ENCODE measurements at regions not wholly inside any gene's neighbourhood (a gene's known extent, or its start where the extent isn't known, plus 50 kb on each side); places are given as distances from the start of the nearest gene placed in this dataset.
"Not testable (repeated sequence)": the region's sequence is repeated elsewhere in the genome, so short reads cannot be mapped to it uniquely, and the experiment has no call there.

DNA sequence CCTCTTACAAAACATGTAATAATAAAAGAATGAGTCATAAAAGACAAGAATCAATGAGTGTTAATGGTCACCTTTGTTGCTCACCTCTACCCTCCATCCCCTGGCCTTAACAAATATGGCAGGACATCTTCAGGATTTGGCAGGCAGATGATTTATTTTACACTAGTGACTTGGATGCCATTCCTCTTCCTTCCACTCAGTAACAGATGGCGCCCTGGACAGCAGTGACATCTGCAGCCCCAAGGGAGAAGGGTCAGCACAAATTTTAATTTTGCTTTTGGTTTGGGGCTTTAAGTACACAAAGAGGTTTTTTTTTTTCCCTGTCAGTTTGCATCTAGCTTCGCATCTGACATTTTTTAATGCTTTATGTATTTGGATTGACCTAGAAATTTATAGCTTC is 188.9 kb downstream of the ZNF92 start:
- not testable (repeated sequence) for H3K9me3 ChIP-seq; H3K4me3 ChIP-seq; H3K27ac ChIP-seq; H3K27me3 ChIP-seq (replicated peaks; ENCODE audit: insufficient read depth); H3K4me1 ChIP-seq (ENCODE audit: control insufficient read depth in 1 of 2, low read depth in 2 of 2); DNase-seq (ENCODE audit: low spot score); H3K36me3 ChIP-seq; ATAC-seq (ENCODE audit: insufficient number of reproducible peaks, low FRiP score, low read depth)

DNA sequence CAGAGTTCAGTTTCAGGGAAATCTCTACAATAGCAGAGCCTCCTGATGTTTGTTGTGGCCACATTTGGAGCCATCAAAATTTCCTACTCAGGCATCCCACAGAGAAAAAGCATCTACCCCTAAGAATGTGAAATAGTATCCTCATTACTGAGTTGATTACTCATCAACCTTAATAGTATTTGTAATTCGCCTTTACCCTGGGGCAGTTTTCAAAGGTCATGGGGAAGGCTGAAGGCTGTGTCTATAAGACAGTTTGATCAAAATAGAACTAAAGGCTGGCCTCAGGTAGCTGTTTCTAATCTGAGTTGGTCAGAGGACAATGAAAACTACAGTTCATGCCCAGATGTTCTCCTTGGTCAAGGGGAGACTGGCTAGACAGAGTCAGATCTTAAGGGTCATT is 189.7 kb downstream of the ZNF92 start:
- ATAC-seq (ENCODE audit: insufficient number of reproducible peaks, low FRiP score, low read depth); DNase-seq (ENCODE audit: low spot score); H3K9me3 ChIP-seq: not testable (repeated sequence)

DNA sequence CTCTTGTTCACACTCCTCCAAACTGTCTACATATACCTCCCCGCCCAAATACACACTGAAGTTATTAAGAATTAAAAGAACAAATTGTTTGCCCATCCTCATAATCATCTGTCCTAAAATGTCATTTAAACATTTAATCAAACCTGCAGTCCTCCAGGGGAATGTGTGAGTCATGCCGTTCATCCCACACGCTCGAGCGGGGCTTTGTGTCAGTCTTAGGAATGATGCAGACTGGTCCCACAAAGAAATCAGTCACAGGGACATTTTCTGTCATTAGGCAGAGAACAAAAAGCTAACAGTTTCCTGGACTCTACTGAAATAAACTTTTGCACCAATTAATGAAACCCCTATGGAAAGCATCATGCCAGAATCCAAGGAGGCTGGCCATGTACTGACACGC is 194.6 kb downstream of the ZNF92 start:
- H3K36me3 ChIP-seq; ATAC-seq (ENCODE audit: insufficient number of reproducible peaks, low FRiP score, low read depth); H3K4me3 ChIP-seq: not testable (repeated sequence)

More for the DNA sequence above, 189.7 kb downstream of the ZNF92 start:
- H3K4me1 ChIP-seq (ENCODE audit: control insufficient read depth in 1 of 2, low read depth in 2 of 2); H3K27me3 ChIP-seq (replicated peaks; ENCODE audit: insufficient read depth); H3K27ac ChIP-seq; H3K4me3 ChIP-seq; H3K36me3 ChIP-seq: not testable (repeated sequence)

DNA sequence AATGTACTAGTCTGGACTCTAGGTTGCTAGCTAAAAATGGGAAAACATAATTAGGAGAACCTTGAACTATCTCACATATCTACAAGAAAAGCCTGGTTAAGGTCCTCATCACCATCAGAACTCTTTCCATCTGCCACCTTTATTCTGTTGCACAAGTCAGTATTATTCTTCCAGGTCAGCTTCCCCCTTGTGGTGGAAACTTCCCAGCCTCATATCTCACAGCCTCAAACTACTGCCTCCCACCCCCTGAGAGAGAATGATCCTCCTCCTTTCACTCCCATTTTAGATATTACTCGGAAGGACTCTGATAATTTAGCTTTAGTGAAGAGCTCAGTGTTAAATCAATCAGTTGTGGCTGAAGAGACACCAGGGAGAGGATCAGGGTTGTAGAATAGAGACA is 197.3 kb downstream of the ZNF92 start:
- not testable (repeated sequence) for H3K9me3 ChIP-seq; H3K36me3 ChIP-seq; DNase-seq (ENCODE audit: low spot score); H3K27me3 ChIP-seq (replicated peaks; ENCODE audit: insufficient read depth); H3K4me3 ChIP-seq; H3K4me1 ChIP-seq (ENCODE audit: control insufficient read depth in 1 of 2, low read depth in 2 of 2); H3K27ac ChIP-seq; ATAC-seq (ENCODE audit: insufficient number of reproducible peaks, low FRiP score, low read depth)

More for the DNA sequence above, 194.6 kb downstream of the ZNF92 start:
- not testable (repeated sequence) for H3K27ac ChIP-seq; H3K9me3 ChIP-seq; DNase-seq (ENCODE audit: low spot score); H3K4me1 ChIP-seq (ENCODE audit: control insufficient read depth in 1 of 2, low read depth in 2 of 2); H3K27me3 ChIP-seq (replicated peaks; ENCODE audit: insufficient read depth)

DNA sequence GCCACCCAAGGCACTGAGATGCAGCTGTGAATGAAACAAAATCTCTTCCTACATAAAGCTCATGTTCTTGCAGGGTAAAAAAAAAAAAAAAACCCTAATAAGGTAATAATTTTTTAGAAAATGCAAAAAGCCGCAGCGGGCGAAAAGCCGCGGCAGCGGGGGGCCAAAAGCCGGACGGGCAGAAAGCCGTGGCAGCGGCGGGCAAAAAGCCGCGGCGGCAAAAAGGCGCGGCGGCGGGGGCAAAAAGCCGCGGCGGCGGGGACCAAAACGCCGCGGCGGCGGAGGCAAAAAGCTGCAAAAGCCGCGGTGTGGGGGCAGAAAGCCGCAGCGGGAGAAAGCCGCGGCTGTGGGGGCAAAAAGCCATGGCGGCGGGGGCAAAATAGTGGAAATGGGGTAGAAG is 198.9 kb downstream of the ZNF92 start:
- H3K9me3 ChIP-seq; ATAC-seq (ENCODE audit: insufficient number of reproducible peaks, low FRiP score, low read depth); H3K4me3 ChIP-seq; H3K27me3 ChIP-seq (replicated peaks; ENCODE audit: insufficient read depth); H3K27ac ChIP-seq; H3K4me1 ChIP-seq (ENCODE audit: control insufficient read depth in 1 of 2, low read depth in 2 of 2); DNase-seq (ENCODE audit: low spot score); H3K36me3 ChIP-seq: not testable (repeated sequence)

DNA sequence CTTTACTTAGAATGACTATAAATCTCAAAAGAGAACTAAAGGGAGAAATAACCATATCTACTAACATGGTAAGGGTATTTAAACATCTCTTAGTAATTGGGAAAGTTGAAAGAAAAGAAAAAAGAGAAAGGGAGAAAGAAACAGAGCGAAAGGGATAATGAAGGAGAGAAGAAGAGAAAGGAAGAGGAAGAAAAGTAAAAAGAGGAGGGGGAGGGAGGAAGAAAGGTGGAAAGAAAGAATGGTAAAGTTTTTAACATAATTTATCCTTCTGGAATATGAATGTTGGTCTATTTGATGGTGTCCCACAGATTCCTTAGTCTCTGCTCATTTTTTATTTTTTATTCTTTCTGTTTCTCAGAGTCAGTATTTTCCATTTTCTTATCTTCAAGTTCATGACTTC is 202.7 kb downstream of the ZNF92 start:
- H3K4me1 ChIP-seq (ENCODE audit: control insufficient read depth in 1 of 2, low read depth in 2 of 2); H3K4me3 ChIP-seq; H3K27ac ChIP-seq: not testable (repeated sequence)

DNA sequence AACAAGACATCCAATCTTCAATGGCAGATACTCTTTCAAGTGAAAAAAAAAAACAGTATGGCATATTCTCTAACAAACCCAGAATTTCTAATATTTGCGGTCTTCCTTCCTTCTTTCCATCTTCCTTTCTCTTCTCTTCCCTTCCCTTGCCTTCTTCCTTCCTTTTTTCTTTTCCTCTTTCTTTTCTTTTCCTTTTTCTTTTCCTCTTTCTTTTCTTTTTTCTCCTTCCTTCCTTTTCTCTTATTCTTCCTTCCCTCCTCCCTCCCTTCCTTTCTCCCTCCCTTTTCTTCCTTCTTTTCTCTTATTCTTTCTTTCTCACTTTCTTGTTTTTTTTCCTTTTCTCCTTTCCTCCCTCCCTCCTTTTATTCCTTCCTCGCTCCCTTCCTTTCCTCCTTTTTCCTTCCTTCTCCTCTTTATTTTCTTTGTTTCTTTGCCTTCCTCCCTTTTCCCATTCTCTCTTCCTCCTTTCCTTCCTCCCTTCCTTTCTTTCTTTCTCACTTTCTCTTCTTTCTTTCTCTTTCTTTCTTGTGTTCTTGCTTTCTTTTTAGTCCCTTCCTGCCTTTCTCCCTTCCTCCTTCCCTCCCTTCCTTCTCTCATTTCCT is 209.0 kb downstream of the ZNF92 start:
- H3K4me1 ChIP-seq (ENCODE audit: control insufficient read depth in 1 of 2, low read depth in 2 of 2); H3K9me3 ChIP-seq; H3K27me3 ChIP-seq (replicated peaks; ENCODE audit: insufficient read depth); H3K4me3 ChIP-seq; H3K36me3 ChIP-seq; ATAC-seq (ENCODE audit: insufficient number of reproducible peaks, low FRiP score, low read depth); H3K27ac ChIP-seq; DNase-seq (ENCODE audit: low spot score): not testable (repeated sequence)

More for the DNA sequence above, 202.7 kb downstream of the ZNF92 start:
- ATAC-seq (ENCODE audit: insufficient number of reproducible peaks, low FRiP score, low read depth); H3K9me3 ChIP-seq; H3K36me3 ChIP-seq; H3K27me3 ChIP-seq (replicated peaks; ENCODE audit: insufficient read depth); DNase-seq (ENCODE audit: low spot score): not testable (repeated sequence)

DNA sequence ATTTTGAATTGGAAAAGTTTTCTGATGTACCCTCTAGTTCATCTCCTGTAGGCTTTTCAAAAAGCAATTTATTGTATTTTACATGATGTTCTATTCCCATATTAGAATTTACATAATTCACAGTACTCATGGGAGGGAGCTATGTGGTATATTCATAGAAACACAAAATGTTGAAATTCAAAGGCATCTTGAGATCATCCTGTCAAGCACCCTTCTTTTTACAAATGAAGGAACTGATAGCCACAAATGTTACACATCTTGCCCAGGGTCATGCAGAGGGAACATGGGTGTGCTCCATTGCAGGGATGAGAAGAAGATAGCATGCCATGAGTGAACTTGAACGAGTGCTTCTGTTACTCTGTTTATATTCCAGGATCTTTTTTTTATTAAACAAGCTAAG is 228.8 kb downstream of the ZNF92 start:
- not testable (repeated sequence) for H3K27me3 ChIP-seq (replicated peaks; ENCODE audit: insufficient read depth); DNase-seq (ENCODE audit: low spot score); ATAC-seq (ENCODE audit: insufficient number of reproducible peaks, low FRiP score, low read depth); H3K4me1 ChIP-seq (ENCODE audit: control insufficient read depth in 1 of 2, low read depth in 2 of 2); H3K27ac ChIP-seq; H3K4me3 ChIP-seq; H3K9me3 ChIP-seq; H3K36me3 ChIP-seq

DNA sequence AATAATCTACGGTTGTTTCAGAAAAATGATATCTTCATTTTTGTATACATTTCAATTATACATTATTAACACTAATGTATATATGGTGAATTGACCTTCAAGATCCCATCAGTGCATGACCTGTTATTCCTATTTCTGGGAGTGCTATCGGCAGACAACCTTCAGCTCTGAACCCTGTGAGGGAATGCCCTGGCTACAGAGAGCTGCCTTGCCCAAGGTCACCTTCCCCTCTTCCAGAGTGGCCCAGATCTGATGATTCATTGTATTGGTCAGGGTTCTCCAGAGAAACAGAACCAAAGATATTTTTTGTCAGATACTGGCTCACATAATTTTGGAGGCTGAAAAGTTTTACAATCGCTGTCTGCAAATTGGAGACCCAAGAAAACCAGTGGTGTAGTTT is 235.5 kb downstream of the ZNF92 start:
- no peaks in the 10 kb centered on the region for H3K36me3 ChIP-seq
- H3K4me3 ChIP-seq: no peak overlapping the region
- H3K27me3 ChIP-seq (replicated peaks; ENCODE audit: insufficient read depth): no peaks in the 10 kb centered on the region
- no peak overlapping the region for H3K27ac ChIP-seq
- no peaks in the 10 kb centered on the region for H3K9me3 ChIP-seq
- TF ChIP-seq, protein P1, sequence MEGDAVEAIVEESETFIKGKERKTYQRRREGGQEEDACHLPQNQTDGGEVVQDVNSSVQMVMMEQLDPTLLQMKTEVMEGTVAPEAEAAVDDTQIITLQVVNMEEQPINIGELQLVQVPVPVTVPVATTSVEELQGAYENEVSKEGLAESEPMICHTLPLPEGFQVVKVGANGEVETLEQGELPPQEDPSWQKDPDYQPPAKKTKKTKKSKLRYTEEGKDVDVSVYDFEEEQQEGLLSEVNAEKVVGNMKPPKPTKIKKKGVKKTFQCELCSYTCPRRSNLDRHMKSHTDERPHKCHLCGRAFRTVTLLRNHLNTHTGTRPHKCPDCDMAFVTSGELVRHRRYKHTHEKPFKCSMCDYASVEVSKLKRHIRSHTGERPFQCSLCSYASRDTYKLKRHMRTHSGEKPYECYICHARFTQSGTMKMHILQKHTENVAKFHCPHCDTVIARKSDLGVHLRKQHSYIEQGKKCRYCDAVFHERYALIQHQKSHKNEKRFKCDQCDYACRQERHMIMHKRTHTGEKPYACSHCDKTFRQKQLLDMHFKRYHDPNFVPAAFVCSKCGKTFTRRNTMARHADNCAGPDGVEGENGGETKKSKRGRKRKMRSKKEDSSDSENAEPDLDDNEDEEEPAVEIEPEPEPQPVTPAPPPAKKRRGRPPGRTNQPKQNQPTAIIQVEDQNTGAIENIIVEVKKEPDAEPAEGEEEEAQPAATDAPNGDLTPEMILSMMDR (IDR thresholded peaks at IDR 0.05): no peak
- DNase-seq (ENCODE audit: low spot score) (no peak), ATAC-seq (ENCODE audit: insufficient number of reproducible peaks, low FRiP score, low read depth) (no peak)
- no peaks in the 10 kb centered on the region for H3K4me1 ChIP-seq (ENCODE audit: control insufficient read depth in 1 of 2, low read depth in 2 of 2)

DNA sequence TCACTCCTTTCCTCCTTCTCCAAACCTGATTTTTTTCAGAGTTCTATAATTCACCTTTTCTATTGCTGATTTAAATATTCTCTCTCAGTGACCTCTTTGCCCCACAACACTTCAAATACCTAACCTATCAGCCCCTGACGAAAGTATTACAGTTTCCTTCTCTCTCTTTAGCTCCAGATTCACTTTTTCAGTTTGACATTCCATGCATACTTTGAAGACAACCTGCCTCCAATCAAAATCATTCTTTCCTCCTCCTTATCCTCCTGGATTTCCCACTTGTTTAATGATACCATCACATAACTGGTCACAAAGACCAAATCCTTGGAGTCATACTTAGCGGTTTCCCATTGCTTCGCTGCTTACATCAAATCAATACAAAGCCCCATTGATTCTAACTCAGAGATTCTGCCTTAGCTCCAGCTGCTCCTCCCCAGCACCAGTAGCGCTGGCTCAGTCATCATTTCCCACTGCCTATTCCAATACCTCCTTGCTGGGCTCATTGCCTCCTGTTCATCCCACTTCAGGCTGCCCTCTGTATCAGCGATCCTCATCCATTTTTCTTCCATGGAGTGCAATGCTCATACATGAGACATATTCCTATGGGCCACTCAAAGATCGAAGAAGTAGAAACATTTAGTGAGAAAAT is 240.1 kb downstream of the ZNF92 start:
- not testable (repeated sequence) for H3K27me3 ChIP-seq (replicated peaks; ENCODE audit: insufficient read depth); H3K9me3 ChIP-seq; H3K4me3 ChIP-seq; ATAC-seq (ENCODE audit: insufficient number of reproducible peaks, low FRiP score, low read depth); DNase-seq (ENCODE audit: low spot score); H3K36me3 ChIP-seq; H3K27ac ChIP-seq; H3K4me1 ChIP-seq (ENCODE audit: control insufficient read depth in 1 of 2, low read depth in 2 of 2)

DNA sequence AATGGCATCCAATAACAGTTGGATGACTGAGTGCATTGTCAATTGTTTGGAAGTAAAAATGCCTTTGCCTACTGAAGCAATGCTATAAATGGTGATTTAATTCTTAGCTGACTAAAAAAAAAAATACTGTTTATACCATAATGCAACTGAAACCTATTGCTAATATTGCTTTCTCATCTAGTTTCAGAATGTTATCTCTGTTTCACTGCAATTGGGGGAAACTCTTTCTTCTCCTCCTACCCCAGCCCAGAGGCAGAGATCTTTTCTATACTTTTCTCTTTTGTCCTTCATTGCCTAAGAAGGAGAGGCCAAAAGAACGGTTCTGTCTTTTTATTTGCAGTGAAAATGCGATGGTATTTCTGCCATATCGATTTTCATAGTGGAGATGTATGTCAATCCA is 242.5 kb downstream of the ZNF92 start:
- not testable (repeated sequence) for ATAC-seq (ENCODE audit: insufficient number of reproducible peaks, low FRiP score, low read depth); DNase-seq (ENCODE audit: low spot score); H3K36me3 ChIP-seq; H3K27me3 ChIP-seq (replicated peaks; ENCODE audit: insufficient read depth); H3K9me3 ChIP-seq; H3K27ac ChIP-seq; H3K4me1 ChIP-seq (ENCODE audit: control insufficient read depth in 1 of 2, low read depth in 2 of 2); H3K4me3 ChIP-seq

DNA sequence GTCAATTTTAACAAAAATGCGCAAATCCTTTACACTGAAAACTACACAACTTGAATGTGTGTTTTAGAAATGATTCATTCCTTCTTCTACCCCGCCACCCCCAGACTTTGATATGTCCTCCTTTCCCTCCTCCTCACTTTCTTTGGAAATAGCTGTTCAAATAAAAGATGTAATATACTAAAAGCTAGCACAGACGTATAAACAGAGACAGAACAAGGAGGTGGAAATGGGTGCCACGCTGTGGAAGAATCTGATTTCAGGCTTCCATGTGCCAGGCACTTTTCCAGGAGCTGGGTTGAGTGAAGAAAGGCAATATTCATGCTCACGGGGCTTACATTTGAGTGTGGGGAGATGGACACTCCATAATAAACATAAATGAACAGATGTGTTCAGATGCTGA is 246.6 kb downstream of the ZNF92 start:
- DNase-seq (ENCODE audit: low spot score); H3K9me3 ChIP-seq; H3K4me3 ChIP-seq; H3K27ac ChIP-seq; H3K36me3 ChIP-seq; H3K4me1 ChIP-seq (ENCODE audit: control insufficient read depth in 1 of 2, low read depth in 2 of 2); ATAC-seq (ENCODE audit: insufficient number of reproducible peaks, low FRiP score, low read depth); H3K27me3 ChIP-seq (replicated peaks; ENCODE audit: insufficient read depth): not testable (repeated sequence)
